Transverse colon (tissue), 4 donors: ENCODE measurements at regions not wholly inside any gene's neighbourhood (a gene's known extent, or its start where the extent isn't known, plus 50 kb on each side); places are given as distances from the start of the nearest gene placed in this dataset.

Experiments
- DNase-seq: peaks from one replicate; pipeline ENCODE4 v3.0.0-alpha.2; 2019
- H3K27ac ChIP-seq, 4 donors: fragments of 200-600 bp; sonication (generic); 2 replicates each; pipeline ENCODE4 v1.5.1; 2016 to 2018; ENCODE audit warnings: inconsistent platforms in 4 of 4
- H3K27me3 ChIP-seq: fragments of 200-600 bp; sonication (generic); 2 replicates; pipeline ENCODE4 v1.5.1; 2017; ENCODE audit warnings: inconsistent platforms
- H3K36me3 ChIP-seq, 4 donors: fragments of 200-600 bp; sonication (generic); 2 replicates each; pipeline ENCODE4 v1.5.1; 2017 to 2019; ENCODE audit warnings: inconsistent platforms in 4 of 4
- H3K4me1 ChIP-seq, 4 donors: fragments of 200-600 bp; sonication (generic); 2 replicates each; pipeline ENCODE4 v1.5.1; 2017 to 2020; ENCODE audit warnings: inconsistent platforms in 4 of 4
- H3K4me3 ChIP-seq, 4 donors: fragments of 200-600 bp; sonication (generic); 1 replicate in 1 of 4; 2 replicates in 3 of 4; pipeline versions ENCODE4 v1.5.1 to v1.6.1; 2017 to 2019; ENCODE audit warnings: inconsistent platforms in 4 of 4
- H3K9me3 ChIP-seq, 2 donors: fragments of 200-600 bp; sonication (generic); 2 replicates each; pipeline ENCODE4 v1.5.1; 2017 to 2019; ENCODE audit warnings: inconsistent platforms in 2 of 2
- CTCF ChIP-seq, 5 experiments: fragments of 200-600 bp in 3 of 5; fragments of 450-650 bp in 2 of 5; sonication (generic) in 3 of 5; IDR thresholded peaks; 1 replicate in 2 of 5; 2 replicates in 3 of 5; pipeline ENCODE4 v1.5.1; 2016 to 2017; ENCODE audit warnings: antibody characterized with exemption in 5 of 5, inconsistent platforms in 3 of 5, mild to moderate bottlenecking in 2 of 5, moderate library complexity in 1 of 5
- EP300 ChIP-seq: sonication (generic); formaldehyde crosslinking; IDR thresholded peaks from one replicate; pipeline ENCODE4 v1.6.1; 2017; ENCODE audit warnings: antibody characterized with exemption, low read depth
- POLR2A ChIP-seq: fragments of 450-650 bp; IDR thresholded peaks from one replicate; pipeline ENCODE4 v1.6.1; 2016; ENCODE audit warnings: antibody characterized with exemption, mild to moderate bottlenecking, moderate library complexity
- POLR2AphosphoS5 ChIP-seq, 3 donors: sonication (generic); formaldehyde crosslinking; IDR thresholded peaks; one replicate each; pipeline ENCODE4 v1.6.1; 2016; ENCODE audit warnings: antibody characterized with exemption in 3 of 3
- WGBS, 2 donors: methylation state at CpG; one replicate each; pipeline ENCODE4 v1.1.5; 2018; ENCODE audit warnings: low coverage in 1 of 2; 5-methylcytosine and 5-hydroxymethylcytosine counted together
- in situ Hi-C, 4 donors: fragments of 200-750 bp; cut with MboI; loops; one replicate each; pipeline versions ENCODE4 v1.15.0 to v1.15.1; 2017; ENCODE audit warnings: low sequenced_read_pairs in 3 of 4, low pct_ligation_motif_present in 1 of 4, low pct_unique_long_range_greater_than_20kb in 1 of 4
- intact Hi-C: fragments of 100-400 bp; cut with DNase I; formaldehyde crosslinking; loops from one replicate; pipeline ENCODE4 v1.15.1; 2023; ENCODE audit warnings: low total_unique reads

DNA sequence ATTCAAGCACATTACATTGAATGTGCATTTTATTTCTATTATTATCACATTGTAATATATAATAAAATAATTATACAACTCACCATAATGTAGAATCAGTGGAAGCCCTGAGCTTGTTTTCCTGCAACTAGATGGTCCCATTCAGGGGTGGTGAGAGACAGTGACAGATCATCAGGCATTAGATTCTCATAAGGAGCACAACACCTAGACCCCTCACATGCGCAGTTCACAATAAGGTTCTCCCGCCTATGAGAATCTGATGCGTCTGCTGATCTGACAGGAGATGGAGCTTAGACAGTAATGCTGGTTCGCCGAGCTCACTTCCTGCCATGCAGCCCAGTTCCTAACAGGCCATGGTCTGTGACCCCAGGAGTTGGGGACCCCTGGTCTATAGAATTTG is 96.7 kb upstream of the RBBP6 start:
- no peaks in the 10 kb centered on the region for H3K27me3 ChIP-seq
- no peak overlapping the region for H3K4me3 ChIP-seq
- H3K4me1 ChIP-seq, result no peaks in the 10 kb centered on the region
- no peaks in the 10 kb centered on the region for H3K9me3 ChIP-seq
- DNase-seq, result no peak
- no peak for TF ChIP-seq POLR2AphosphoS5 (IDR thresholded peaks at IDR 0.05)
- TF ChIP-seq CTCF (IDR thresholded peaks at IDR 0.05), result no peak
- TF ChIP-seq EP300, result no peak
- no peak for TF ChIP-seq POLR2A
- H3K36me3 ChIP-seq, result no peaks in the 10 kb centered on the region
- WGBS, 2 donors, result 93% methylated on average over 5 of the region's 5 CpGs; no CpG with 5 or more reads in 1 of the 2 donors
- in situ Hi-C loops (no loop called here), intact Hi-C loops (no loop called here)
- no peak overlapping the region for H3K27ac ChIP-seq

DNA sequence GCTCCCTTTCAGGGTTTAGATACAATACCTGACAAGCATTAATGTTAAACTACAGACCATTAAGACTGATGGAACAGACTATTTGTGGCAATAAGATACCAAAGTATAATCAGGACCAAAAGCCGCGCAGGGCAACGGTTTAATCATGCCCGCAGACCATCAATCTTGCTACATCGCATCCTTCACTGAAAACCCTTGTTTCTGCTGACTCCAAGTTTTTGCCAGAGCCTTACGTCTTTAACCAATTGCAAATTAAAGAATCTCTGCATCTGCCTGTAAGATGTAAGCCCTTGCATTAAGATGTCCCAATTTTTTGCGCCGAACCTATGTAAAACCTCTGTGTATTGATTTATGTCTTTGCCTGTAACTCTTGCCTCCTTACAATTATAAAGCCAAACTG is 94.2 kb upstream of the RBBP6 start:
- in situ Hi-C loops, result no loop called here
- H3K4me1 ChIP-seq, result no peaks in the 10 kb centered on the region
- H3K4me3 ChIP-seq, result no peak overlapping the region
- no peak for DNase-seq
- TF ChIP-seq POLR2AphosphoS5 (IDR thresholded peaks at IDR 0.05) (no peak), EP300 (no peak), CTCF (IDR thresholded peaks at IDR 0.05) (no peak), POLR2A (no peak)
- 98 to 100% methylated on average over 2 to 8 of the region's 8 CpGs for WGBS, 2 donors
- no peaks in the 10 kb centered on the region for H3K9me3 ChIP-seq
- intact Hi-C loops, result no loop called here
- no peak overlapping the region for H3K27ac ChIP-seq
- H3K36me3 ChIP-seq, result no peaks in the 10 kb centered on the region
- H3K27me3 ChIP-seq, result no peaks in the 10 kb centered on the region

DNA sequence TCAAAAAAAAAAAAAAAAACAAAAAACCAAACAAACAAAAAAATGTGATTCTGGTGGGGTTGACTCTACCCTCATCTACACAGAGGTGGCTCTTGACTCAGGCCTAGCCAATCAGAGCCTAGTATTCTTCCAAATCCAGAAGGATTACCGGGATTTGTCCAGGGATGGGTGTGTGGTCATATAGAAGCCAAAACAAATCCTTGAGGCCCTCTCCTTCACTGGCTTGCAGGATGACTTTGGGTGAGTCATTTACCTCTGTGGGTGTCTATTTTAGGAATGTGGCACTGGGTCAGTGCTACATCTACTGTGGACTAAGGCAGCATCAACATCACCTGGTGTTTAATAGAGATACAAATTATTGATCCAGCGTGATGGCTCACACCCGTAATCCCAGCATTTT is 93.2 kb upstream of the RBBP6 start:
- H3K36me3 ChIP-seq, result no peaks in the 10 kb centered on the region
- H3K4me3 ChIP-seq, result no peak overlapping the region
- intact Hi-C loops, result no loop called here
- in situ Hi-C loops, result no loop called here
- H3K4me1 ChIP-seq, result no peaks in the 10 kb centered on the region
- H3K27ac ChIP-seq, result no peak overlapping the region
- no peak for DNase-seq
- no peaks in the 10 kb centered on the region for H3K27me3 ChIP-seq
- TF ChIP-seq POLR2AphosphoS5 (IDR thresholded peaks at IDR 0.05) (no peak), EP300 (no peak), CTCF (IDR thresholded peaks at IDR 0.05) (no peak), POLR2A (no peak)
- no peaks in the 10 kb centered on the region for H3K9me3 ChIP-seq
- 80 to 85% methylated on average over 1 to 3 of the region's 3 CpGs for WGBS, 2 donors

DNA sequence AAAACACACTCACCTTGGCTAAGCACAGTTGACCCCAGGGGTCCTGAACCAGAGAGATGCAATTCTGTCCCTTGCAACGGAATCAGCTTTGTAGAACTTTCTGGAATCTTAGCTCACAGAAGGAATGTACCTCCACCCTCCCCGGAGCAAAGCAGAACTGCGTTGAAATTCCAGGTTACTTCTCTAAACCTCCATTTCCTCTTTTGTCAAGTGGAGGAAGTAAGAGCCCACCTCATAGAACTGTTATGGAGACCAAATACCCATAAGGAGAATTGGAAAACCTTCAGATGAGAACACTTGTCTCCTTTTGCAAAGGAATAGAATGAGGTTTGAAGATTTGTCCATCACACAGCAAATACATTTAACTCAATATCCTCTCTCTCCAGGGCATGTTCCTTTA is 86.6 kb upstream of the RBBP6 start:
- no peak overlapping the region for H3K4me3 ChIP-seq
- whole genome bisulfite sequencing, 2 donors, result 62 to 78% methylated on average over 3 of the region's 3 CpGs
- intact Hi-C loops, result no loop called here
- no peak for DNase-seq
- H3K9me3 ChIP-seq, result no peaks in the 10 kb centered on the region
- in situ Hi-C loops, result no loop called here
- H3K4me1 ChIP-seq, result no peaks in the 10 kb centered on the region
- no peaks in the 10 kb centered on the region for H3K36me3 ChIP-seq
- no peaks in the 10 kb centered on the region for H3K27me3 ChIP-seq
- H3K27ac ChIP-seq, result no peak overlapping the region
- no peak for TF ChIP-seq POLR2AphosphoS5 (IDR thresholded peaks at IDR 0.05)
- TF ChIP-seq POLR2A, result no peak

GRCh38 chr16:24463196-24463945 is 76.0 kb upstream of the RBBP6 start:
- no peaks in the 10 kb centered on the region for H3K4me1 ChIP-seq
- H3K27ac ChIP-seq, result no peak overlapping the region
- H3K36me3 ChIP-seq, result no peaks in the 10 kb centered on the region
- DNase-seq, result no peak
- TF ChIP-seq CTCF (IDR thresholded peaks at IDR 0.05) (no peak), EP300 (no peak), POLR2A (no peak), POLR2AphosphoS5 (IDR thresholded peaks at IDR 0.05) (no peak)
- H3K4me3 ChIP-seq, result no peak overlapping the region
- in situ Hi-C loops, result no loop called here
- H3K9me3 ChIP-seq, result no peaks in the 10 kb centered on the region
- intact Hi-C loops, result no loop called here
- H3K27me3 ChIP-seq, result no peaks in the 10 kb centered on the region
- WGBS, 2 donors, result 56 to 60% methylated on average over 6 to 10 of the region's 10 CpGs
